ENCODE measurements at regions not wholly inside any gene's neighbourhood (a gene's known extent, or its start where the extent isn't known, plus 50 kb on each side); places are given as distances from the start of the nearest gene placed in this dataset.

GRCh38 chr7:122198581-122198980 is 54.5 kb upstream of the AASS start:
- TF ChIP-seq CTCF (IDR thresholded peaks at IDR 0.05) = no peak
- TF ChIP-seq POLR2AphosphoS5 (IDR thresholded peaks at IDR 0.05; ENCODE audit: low read depth, low read length) = no peak
